OCI-LY3 (cell line): ENCODE measurements at regions not wholly inside any gene's neighbourhood (a gene's known extent, or its start where the extent isn't known, plus 50 kb on each side); places are given as distances from the start of the nearest gene placed in this dataset.

Experiments
- EZH2phosphoT487 ChIP-seq: fragments of 200-600 bp; shearing (Covaris generic); IDR thresholded peaks from 2 replicates; pipeline ENCODE4 v1.6.1; 2018; ENCODE audit warnings: antibody characterized with exemption, mixed run types, low read depth
- TF ChIP-seq, protein P1 (sequence below): fragments of 200-600, 300-600 bp; sonication (generic); IDR thresholded peaks from 2 replicates; pipeline ENCODE4 v1.5.1; 2014; ENCODE audit warnings: antibody characterized with exemption, low read length, low read depth

DNA sequence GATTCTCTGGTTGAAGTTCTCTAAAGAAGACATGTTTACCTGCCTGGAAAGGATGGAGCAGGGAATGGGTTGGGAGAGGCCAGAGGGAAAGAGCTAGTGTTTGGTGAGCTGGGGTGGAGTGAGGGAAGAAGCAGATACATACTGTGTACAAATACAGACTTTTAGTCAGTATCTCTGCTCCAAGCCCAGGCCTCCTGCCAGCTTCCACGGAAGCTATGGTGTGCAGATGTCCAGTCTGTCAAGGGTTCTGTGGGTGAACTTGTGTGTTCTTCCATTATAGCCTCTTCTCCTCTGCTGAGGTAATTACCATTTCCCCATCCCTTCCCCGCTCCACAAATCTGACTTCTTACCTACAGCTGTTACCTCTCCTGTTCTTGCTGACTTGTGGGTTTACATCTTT, 208.6 kb downstream of the HRH4 start:
- TF ChIP-seq, protein P1, sequence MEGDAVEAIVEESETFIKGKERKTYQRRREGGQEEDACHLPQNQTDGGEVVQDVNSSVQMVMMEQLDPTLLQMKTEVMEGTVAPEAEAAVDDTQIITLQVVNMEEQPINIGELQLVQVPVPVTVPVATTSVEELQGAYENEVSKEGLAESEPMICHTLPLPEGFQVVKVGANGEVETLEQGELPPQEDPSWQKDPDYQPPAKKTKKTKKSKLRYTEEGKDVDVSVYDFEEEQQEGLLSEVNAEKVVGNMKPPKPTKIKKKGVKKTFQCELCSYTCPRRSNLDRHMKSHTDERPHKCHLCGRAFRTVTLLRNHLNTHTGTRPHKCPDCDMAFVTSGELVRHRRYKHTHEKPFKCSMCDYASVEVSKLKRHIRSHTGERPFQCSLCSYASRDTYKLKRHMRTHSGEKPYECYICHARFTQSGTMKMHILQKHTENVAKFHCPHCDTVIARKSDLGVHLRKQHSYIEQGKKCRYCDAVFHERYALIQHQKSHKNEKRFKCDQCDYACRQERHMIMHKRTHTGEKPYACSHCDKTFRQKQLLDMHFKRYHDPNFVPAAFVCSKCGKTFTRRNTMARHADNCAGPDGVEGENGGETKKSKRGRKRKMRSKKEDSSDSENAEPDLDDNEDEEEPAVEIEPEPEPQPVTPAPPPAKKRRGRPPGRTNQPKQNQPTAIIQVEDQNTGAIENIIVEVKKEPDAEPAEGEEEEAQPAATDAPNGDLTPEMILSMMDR = no peak
- TF ChIP-seq EZH2phosphoT487 = no peak
